Smooth muscle cell (in vitro differentiated cells): ENCODE measurements at regions not wholly inside any gene's neighbourhood (a gene's known extent, or its start where the extent isn't known, plus 50 kb on each side); places are given as distances from the start of the nearest gene placed in this dataset.
A peak's percentile ranks its signal among the peaks of the same experiment; 100 is the strongest.

Experiments
- DNase-seq: peaks from one replicate; lab custom pipeline; 2025; ENCODE audit not compliant: unreplicated experiment; lab: John Stamatoyannopoulos, UW
- H2AFZ ChIP-seq: fragments of 200-600 bp; sonication (generic); 2 replicates; pipeline ENCODE4 v1.6.0; 2016; ENCODE audit warnings: antibody characterized with exemption, low read depth, mild to moderate bottlenecking
- H3F3A ChIP-seq: fragments of 200-600 bp; sonication (generic); 2 replicates; pipeline ENCODE4 v1.6.0; 2017; ENCODE audit warnings: antibody characterized with exemption, low read depth
- H3K27ac ChIP-seq: fragments of 200-600 bp; sonication (generic); 2 replicates; pipeline ENCODE4 v1.5.1; 2016; ENCODE audit warnings: low read depth, mild to moderate bottlenecking
- H3K27me3 ChIP-seq: fragments of 200-600 bp; sonication (generic); 2 replicates; pipeline ENCODE4 v1.6.1; 2016; ENCODE audit warnings: low read depth, mild to moderate bottlenecking
- H3K36me3 ChIP-seq: fragments of 200-600 bp; sonication (generic); 2 replicates; pipeline ENCODE4 v1.5.1; 2016; ENCODE audit warnings: low read depth
- H3K4me1 ChIP-seq: fragments of 200-600 bp; sonication (generic); 2 replicates; pipeline ENCODE4 v1.5.1; 2016; ENCODE audit warnings: low read depth
- H3K4me2 ChIP-seq: fragments of 200-600 bp; sonication (generic); 2 replicates; pipeline ENCODE4 v1.6.0; 2016; ENCODE audit warnings: mild to moderate bottlenecking
- H3K4me3 ChIP-seq: fragments of 200-600 bp; sonication (generic); 2 replicates; pipeline ENCODE4 v1.5.1; 2016; ENCODE audit warnings: mild to moderate bottlenecking
- H3K79me2 ChIP-seq: fragments of 200-600 bp; sonication (generic); 2 replicates; pipeline ENCODE4 v1.6.0; 2016; ENCODE audit warnings: low read depth, mild to moderate bottlenecking
- H3K9ac ChIP-seq: fragments of 200-600 bp; sonication (generic); 2 replicates; pipeline ENCODE4 v1.6.0; 2016; ENCODE audit warnings: low read depth
- H3K9me3 ChIP-seq: fragments of 200-600 bp; sonication (generic); replicated peaks from 2 replicates; pipeline ENCODE4 v1.5.1; 2016; ENCODE audit warnings: low read depth
- H4K20me1 ChIP-seq: fragments of 200-600 bp; sonication (generic); 2 replicates; pipeline ENCODE4 v1.6.0; 2016; ENCODE audit warnings: low read depth
- WGBS: methylation state at CpG from one replicate; pipeline ENCODE4 v1.1.7; 2016; ENCODE audit warnings: low lambda C conversion rate; 5-methylcytosine and 5-hydroxymethylcytosine counted together
- TF ChIP-seq, protein P1 (sequence below): fragments of 200-600 bp; sonication (generic); IDR thresholded peaks from 2 replicates; pipeline ENCODE4 v1.5.1; 2017; ENCODE audit warnings: borderline replicate concordance, mild to moderate bottlenecking, antibody characterized with exemption; ENCODE audit not compliant: insufficient read depth, poor library complexity, severe bottlenecking

DNA sequence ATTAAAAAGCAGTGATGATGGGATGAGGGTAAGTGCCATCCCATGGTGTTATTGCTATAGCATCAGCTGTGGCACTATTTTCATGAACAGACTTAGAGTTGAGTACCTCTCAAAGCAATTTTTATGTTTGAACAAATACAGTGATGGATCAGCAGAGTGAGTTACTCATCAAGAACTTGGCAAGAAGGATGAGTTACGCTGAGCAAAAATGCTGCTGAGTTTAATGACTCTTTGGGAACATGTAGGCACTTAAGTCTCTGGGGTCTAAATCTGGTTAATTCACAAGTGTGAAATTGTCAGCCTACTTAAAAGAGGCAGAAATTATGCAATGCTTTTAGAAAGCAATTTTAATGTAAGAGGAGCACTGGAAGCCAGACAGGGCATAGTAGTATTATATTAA lies 78.5 kb upstream of the AHI1 start:
- no peak overlapping the region for H3K4me2 ChIP-seq

DNA sequence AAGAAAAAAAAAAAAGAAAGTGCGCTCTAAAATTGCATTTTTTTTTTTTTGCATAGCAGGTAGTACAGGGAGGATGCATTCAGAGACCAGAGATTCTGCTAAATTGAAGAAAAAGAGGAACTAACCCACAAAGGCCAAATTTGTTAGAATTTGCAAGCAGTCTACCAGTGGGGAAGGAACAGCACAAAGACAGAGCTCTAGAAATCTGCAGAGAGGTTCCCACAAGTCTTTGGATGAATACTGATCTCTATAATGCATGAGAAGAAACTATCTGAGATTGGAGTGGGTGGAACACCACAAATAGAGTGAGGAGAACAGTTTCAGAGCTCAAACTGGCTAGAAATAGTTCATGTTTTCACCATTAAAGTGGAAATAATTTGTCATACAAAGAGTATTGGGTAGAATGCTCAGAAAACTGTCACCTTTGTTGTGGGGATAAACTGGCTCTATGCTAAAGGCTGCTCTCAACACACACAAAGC lies 79.6 kb upstream of the AHI1 start:
- whole genome bisulfite sequencing, result 94% methylated on average over 1 of the region's 1 CpG
- Histone ChIP-seq H3K4me3 (no peak overlapping the region), H3K27ac (no peak overlapping the region), H4K20me1 (no peaks in the 10 kb centered on the region), H3K9me3 (no peaks in the 10 kb centered on the region), H3K9ac (no peak overlapping the region), H3K4me1 (peaks cover 3% of the 10 kb centered on the region), H2AFZ (peak overlapping the region; percentile 29), H3K4me2 (no peak overlapping the region), H3K79me2 (no peaks in the 10 kb centered on the region), H3K27me3 (no peaks in the 10 kb centered on the region), H3F3A (no peaks in the 10 kb centered on the region), H3K36me3 (no peaks in the 10 kb centered on the region)
- DNase-seq, result no peak
- TF ChIP-seq, protein P1, sequence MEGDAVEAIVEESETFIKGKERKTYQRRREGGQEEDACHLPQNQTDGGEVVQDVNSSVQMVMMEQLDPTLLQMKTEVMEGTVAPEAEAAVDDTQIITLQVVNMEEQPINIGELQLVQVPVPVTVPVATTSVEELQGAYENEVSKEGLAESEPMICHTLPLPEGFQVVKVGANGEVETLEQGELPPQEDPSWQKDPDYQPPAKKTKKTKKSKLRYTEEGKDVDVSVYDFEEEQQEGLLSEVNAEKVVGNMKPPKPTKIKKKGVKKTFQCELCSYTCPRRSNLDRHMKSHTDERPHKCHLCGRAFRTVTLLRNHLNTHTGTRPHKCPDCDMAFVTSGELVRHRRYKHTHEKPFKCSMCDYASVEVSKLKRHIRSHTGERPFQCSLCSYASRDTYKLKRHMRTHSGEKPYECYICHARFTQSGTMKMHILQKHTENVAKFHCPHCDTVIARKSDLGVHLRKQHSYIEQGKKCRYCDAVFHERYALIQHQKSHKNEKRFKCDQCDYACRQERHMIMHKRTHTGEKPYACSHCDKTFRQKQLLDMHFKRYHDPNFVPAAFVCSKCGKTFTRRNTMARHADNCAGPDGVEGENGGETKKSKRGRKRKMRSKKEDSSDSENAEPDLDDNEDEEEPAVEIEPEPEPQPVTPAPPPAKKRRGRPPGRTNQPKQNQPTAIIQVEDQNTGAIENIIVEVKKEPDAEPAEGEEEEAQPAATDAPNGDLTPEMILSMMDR, result no peak

More for the DNA sequence above, 78.5 kb upstream of the AHI1 start:
- H2AFZ ChIP-seq, result no peak overlapping the region
- peaks cover 3% of the 10 kb centered on the region for H3K4me1 ChIP-seq
- H3K9me3 ChIP-seq, result no peaks in the 10 kb centered on the region
- H3K4me3 ChIP-seq, result no peak overlapping the region
- H3K27ac ChIP-seq, result no peak overlapping the region
- TF ChIP-seq, protein P1, result no peak
- 28% methylated on average over 1 of the region's 1 CpG for WGBS
- H3K36me3 ChIP-seq, result no peaks in the 10 kb centered on the region
- H3K9ac ChIP-seq, result no peak overlapping the region
- no peak for DNase-seq
- H3F3A ChIP-seq, result no peaks in the 10 kb centered on the region
- no peaks in the 10 kb centered on the region for H3K27me3 ChIP-seq
- H4K20me1 ChIP-seq, result no peaks in the 10 kb centered on the region
- H3K79me2 ChIP-seq, result no peaks in the 10 kb centered on the region

DNA sequence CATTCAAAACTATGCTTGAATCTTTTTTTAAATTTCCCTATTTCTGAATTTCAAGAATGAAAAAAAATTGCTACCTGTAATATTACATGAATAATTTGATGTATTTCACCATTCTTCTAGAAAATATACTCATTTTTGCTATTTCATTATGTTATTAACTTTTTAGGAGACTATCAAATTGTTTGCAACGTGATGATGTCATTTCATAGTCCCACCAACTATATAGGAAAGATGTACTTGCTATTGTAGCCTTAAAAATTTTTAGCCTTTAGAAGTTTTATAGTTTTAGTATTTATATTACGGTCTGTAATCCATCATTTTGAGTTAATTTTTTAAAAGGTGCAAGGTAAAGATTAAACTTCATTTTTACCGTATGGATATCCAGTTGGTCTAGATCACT lies 81.4 kb upstream of the AHI1 start:
- no peak for DNase-seq
- H4K20me1 ChIP-seq, result no peaks in the 10 kb centered on the region
- no peaks in the 10 kb centered on the region for H3F3A ChIP-seq
- WGBS, result 92% methylated on average over 3 of the region's 3 CpGs
- H3K36me3 ChIP-seq, result no peaks in the 10 kb centered on the region
- H3K4me2 ChIP-seq, result no peak overlapping the region
- H2AFZ ChIP-seq, result no peak overlapping the region
- H3K9me3 ChIP-seq, result no peaks in the 10 kb centered on the region
- H3K27me3 ChIP-seq, result no peaks in the 10 kb centered on the region
- TF ChIP-seq, protein P1, result no peak
- peaks cover 3% of the 10 kb centered on the region for H3K4me1 ChIP-seq
- no peak overlapping the region for H3K4me3 ChIP-seq
- H3K79me2 ChIP-seq, result no peaks in the 10 kb centered on the region
- H3K27ac ChIP-seq, result no peak overlapping the region
- H3K9ac ChIP-seq, result no peak overlapping the region

DNA sequence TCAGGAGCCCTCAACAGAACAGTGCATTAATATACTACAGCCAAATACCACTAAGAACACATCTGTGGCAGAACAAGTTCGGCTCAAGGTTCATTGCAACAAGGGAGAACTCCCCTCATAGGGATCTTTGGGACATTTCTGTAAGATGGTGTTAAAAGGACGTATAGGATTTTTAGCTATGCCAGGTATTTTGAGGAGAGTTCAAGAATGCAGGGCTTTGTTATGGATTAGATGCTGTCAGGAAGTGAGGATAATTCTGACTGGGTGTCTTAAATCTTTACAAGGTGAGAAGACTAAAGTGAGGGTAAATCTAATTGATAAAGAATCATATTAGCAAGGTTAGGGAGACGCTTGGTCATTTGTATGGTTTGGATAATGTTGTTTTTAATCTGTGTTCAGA lies 83.7 kb upstream of the AHI1 start:
- Histone ChIP-seq H2AFZ (no peak overlapping the region), H3F3A (no peaks in the 10 kb centered on the region), H3K4me3 (no peak overlapping the region), H3K27ac (no peak overlapping the region), H3K9ac (no peak overlapping the region), H3K79me2 (no peaks in the 10 kb centered on the region), H3K4me2 (no peak overlapping the region), H4K20me1 (no peaks in the 10 kb centered on the region), H3K9me3 (no peaks in the 10 kb centered on the region), H3K4me1 (peaks cover 3% of the 10 kb centered on the region), H3K27me3 (no peaks in the 10 kb centered on the region), H3K36me3 (no peaks in the 10 kb centered on the region)
- TF ChIP-seq, protein P1, result no peak
- DNase-seq, result no peak
- 76% methylated on average over 3 of the region's 3 CpGs for WGBS
